ENCODE measurements at regions not wholly inside any gene's neighbourhood (a gene's known extent, or its start where the extent isn't known, plus 50 kb on each side); places are given as distances from the start of the nearest gene placed in this dataset.

- no peak for ATAC-seq (ENCODE audit: low read depth)
These were observed 208.9 kb downstream of the MIB1 start for GRCh38 chr18:21949326-21950015.

DNA sequence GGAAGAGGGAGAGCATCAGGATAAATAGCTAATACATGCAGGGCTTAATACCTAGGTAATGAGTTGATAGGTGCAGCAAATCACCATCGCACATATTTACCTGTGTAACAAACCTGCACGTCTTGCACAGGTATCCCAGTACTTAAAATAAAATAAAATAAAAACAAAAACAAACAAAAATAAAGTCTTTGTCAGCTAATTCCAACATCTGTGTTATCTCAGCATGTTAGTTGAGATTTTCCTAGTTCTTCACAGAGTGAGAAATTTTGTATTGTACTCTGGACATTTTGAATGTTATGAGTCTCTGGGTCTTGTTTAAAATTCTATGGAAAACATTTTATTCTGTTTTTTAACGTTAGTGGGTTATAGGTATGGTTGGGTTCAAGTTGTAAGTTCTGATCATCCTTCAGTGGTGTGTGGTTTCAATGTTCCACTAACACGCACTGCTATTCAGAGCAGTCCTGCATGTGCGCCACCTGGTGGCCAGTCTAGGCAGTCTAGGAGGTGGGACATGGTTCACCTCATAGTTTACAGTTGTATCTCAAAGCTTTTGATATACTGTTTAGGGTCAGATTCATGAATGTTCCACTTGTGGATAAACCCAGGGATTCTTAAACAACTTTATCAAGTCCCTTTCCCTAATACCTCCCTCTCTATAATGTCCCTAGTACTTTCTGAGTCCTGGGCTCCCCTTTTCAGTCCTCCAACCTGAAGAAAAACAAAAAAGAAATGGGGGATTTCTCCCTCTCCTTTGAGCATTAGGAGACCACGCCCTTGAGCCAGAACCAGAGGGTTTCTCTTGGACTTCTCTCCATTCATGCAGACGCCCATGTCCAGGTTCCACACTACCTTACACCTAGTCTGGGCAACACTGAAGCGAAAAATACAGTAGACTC is 213.4 kb upstream of the GATA6 start:
- TF ChIP-seq, protein P1, sequence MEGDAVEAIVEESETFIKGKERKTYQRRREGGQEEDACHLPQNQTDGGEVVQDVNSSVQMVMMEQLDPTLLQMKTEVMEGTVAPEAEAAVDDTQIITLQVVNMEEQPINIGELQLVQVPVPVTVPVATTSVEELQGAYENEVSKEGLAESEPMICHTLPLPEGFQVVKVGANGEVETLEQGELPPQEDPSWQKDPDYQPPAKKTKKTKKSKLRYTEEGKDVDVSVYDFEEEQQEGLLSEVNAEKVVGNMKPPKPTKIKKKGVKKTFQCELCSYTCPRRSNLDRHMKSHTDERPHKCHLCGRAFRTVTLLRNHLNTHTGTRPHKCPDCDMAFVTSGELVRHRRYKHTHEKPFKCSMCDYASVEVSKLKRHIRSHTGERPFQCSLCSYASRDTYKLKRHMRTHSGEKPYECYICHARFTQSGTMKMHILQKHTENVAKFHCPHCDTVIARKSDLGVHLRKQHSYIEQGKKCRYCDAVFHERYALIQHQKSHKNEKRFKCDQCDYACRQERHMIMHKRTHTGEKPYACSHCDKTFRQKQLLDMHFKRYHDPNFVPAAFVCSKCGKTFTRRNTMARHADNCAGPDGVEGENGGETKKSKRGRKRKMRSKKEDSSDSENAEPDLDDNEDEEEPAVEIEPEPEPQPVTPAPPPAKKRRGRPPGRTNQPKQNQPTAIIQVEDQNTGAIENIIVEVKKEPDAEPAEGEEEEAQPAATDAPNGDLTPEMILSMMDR (IDR thresholded peaks at IDR 0.05; ENCODE audit: poor library complexity, severe bottlenecking), result peak; percentile 91
- no peaks in the 10 kb centered on the region for H3K27me3 ChIP-seq (ENCODE audit: insufficient read depth, poor library complexity, severe bottlenecking)
- ATAC-seq (ENCODE audit: low read depth) (peak; percentile 94), DNase-seq (ENCODE audit: low spot score) (no peak)
- H3K9me3 ChIP-seq (ENCODE audit: severe bottlenecking), result no peaks in the 10 kb centered on the region
- no peak overlapping the region for H3K27ac ChIP-seq (ENCODE audit: poor library complexity, severe bottlenecking)
- no peaks in the 10 kb centered on the region for H3K4me1 ChIP-seq (ENCODE audit: insufficient read depth, poor library complexity, severe bottlenecking)
- H3K36me3 ChIP-seq (ENCODE audit: low read depth), result no peaks in the 10 kb centered on the region
- H3K4me3 ChIP-seq (ENCODE audit: severe bottlenecking), result no peak overlapping the region

More at GRCh38 chr18:21949326-21950015, 208.9 kb downstream of the MIB1 start:
- H3K27ac ChIP-seq (ENCODE audit: poor library complexity, severe bottlenecking), result no peak overlapping the region
- no peaks in the 10 kb centered on the region for H3K36me3 ChIP-seq (ENCODE audit: low read depth)
- H3K4me3 ChIP-seq (ENCODE audit: severe bottlenecking), result no peak overlapping the region
- TF ChIP-seq, protein P1 (IDR thresholded peaks at IDR 0.05; ENCODE audit: poor library complexity, severe bottlenecking), result no peak
- no peaks in the 10 kb centered on the region for H3K4me1 ChIP-seq (ENCODE audit: insufficient read depth, poor library complexity, severe bottlenecking)
- no peak for DNase-seq (ENCODE audit: low spot score)
- no peaks in the 10 kb centered on the region for H3K9me3 ChIP-seq (ENCODE audit: severe bottlenecking)
- no peaks in the 10 kb centered on the region for H3K27me3 ChIP-seq (ENCODE audit: insufficient read depth, poor library complexity, severe bottlenecking)

DNA sequence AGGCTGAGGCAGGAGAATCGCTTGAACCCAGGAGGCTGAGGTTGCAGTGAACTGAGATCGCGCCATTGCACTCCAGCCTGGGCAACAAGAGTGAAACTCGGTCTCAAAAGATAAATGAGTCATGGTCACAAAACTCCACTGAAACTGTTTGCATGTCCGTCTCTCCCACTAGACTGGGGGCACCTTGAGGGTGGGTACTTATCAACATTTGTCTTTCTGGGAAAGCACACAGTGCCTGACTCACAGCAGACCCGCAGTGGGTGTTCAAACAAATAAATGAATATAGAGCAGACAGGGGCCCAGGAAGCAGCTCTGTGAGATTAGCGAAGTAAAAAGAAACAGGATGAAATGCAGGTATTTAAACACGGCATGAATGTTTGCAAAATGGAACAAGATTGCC is 211.1 kb upstream of the GATA6 start:
- Histone ChIP-seq H3K4me3 (ENCODE audit: severe bottlenecking) (no peak overlapping the region), H3K36me3 (ENCODE audit: low read depth) (no peaks in the 10 kb centered on the region), H3K9me3 (ENCODE audit: severe bottlenecking) (no peaks in the 10 kb centered on the region), H3K4me1 (ENCODE audit: insufficient read depth, poor library complexity, severe bottlenecking) (no peaks in the 10 kb centered on the region), H3K27me3 (ENCODE audit: insufficient read depth, poor library complexity, severe bottlenecking) (no peaks in the 10 kb centered on the region), H3K27ac (ENCODE audit: poor library complexity, severe bottlenecking) (no peak overlapping the region)
- DNase-seq (ENCODE audit: low spot score) (no peak), ATAC-seq (ENCODE audit: low read depth) (no peak)
- TF ChIP-seq, protein P1 (IDR thresholded peaks at IDR 0.05; ENCODE audit: poor library complexity, severe bottlenecking), result no peak

DNA sequence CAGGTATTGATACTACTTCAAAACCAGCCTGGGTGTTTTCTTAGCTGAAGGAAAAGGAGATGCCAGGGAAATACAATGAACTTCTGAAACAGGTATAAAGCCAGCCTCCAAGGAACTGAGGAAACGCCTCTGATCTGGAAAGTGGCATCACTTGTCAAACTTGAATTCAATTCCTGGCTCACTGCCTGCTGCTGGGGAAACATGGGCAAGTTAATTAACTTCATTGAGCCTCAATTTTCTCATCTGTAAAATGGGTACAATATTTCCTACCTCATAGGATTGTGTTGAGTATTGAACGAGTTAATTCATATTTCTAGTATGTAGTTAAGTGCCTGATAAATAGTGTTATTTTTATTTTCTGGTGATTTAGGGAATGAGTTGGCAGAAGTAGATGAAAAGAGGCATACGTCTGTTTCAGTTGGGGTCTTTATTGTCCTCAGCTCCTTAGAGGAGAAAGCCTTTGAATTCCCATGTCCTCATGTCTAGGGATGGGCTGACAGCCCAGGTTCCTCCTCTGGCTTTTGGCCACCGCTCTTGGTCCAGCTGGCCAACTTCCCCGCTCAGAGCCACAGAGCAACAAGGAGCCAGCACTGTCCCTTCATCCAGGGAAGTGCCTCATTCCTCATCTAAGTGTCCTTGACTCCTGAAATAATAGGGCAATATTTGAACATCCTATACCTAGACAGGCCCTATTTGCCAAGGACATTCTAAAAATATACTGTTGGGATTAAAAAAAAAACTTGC is 210.5 kb upstream of the GATA6 start:
- ATAC-seq (ENCODE audit: low read depth) (no peak), DNase-seq (ENCODE audit: low spot score) (no peak)
- no peaks in the 10 kb centered on the region for H3K4me1 ChIP-seq (ENCODE audit: insufficient read depth, poor library complexity, severe bottlenecking)
- H3K36me3 ChIP-seq (ENCODE audit: low read depth), result no peaks in the 10 kb centered on the region
- no peaks in the 10 kb centered on the region for H3K27me3 ChIP-seq (ENCODE audit: insufficient read depth, poor library complexity, severe bottlenecking)
- TF ChIP-seq, protein P1 (IDR thresholded peaks at IDR 0.05; ENCODE audit: poor library complexity, severe bottlenecking), result no peak
- H3K9me3 ChIP-seq (ENCODE audit: severe bottlenecking), result no peaks in the 10 kb centered on the region
- no peak overlapping the region for H3K27ac ChIP-seq (ENCODE audit: poor library complexity, severe bottlenecking)
- H3K4me3 ChIP-seq (ENCODE audit: severe bottlenecking), result no peak overlapping the region
